ENCODE measurements at regions not wholly inside any gene's neighbourhood (a gene's known extent, or its start where the extent isn't known, plus 50 kb on each side); places are given as distances from the start of the nearest gene placed in this dataset.

DNA sequence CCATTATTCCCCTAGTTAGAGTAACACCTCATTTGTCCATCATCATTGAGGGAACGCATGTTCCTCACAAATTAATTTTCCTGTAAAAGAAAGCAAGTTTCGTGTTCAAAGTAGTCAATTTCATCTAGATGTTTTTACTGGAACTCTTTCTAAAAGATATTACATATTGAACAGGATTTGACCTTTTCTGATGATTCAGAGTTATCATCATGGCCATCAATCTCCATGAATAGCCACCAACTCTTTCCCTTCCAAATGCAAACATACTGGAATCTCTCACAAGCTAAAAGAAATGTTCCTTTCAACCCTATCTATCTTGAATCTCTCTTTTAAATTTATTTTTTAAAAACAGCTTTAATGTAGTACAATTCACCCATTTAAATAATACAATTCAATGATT, 263.1 kb upstream of the FAR2 start:
- no peak for TF ChIP-seq CTCF (IDR thresholded peaks at IDR 0.05)
- no peak for DNase-seq

DNA sequence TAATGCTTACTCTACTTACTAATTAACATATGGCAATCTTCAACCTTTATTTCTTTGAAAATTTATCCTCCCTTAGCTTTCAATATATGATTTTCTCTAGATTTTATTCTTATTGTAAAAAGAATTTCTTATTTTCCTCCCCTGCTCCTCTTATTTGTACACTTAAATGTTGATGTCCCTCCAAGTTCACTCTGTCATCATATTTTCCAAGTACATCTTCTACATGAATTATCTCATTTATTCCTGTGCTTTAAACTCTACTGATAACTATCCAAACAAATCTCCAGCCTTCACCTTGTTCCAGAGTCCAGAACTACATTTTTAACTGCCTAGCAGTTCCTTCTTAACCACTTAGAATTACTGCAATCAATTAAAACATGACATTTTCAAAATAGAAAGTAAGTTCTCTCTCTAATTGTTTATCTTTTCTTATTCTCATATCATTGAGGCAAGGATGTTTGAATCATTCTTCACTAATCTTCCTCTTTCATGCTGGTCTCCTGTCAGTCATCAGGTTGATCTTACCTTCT, 261.6 kb upstream of the FAR2 start:
- DNase-seq: no peak
- Histone ChIP-seq H3K36me3 (ENCODE audit: low read depth) (no peaks in the 10 kb centered on the region), H3K9me3 (no peaks in the 10 kb centered on the region), H3K4me3 (no peak overlapping the region), H3K4me1 (ENCODE audit: low read depth) (no peaks in the 10 kb centered on the region)
- ATAC-seq: no peak
- TF ChIP-seq CTCF (IDR thresholded peaks at IDR 0.05): no peak
- intact Hi-C loops (cut with DNase I, micrococcal nuclease): no loop called here

More for the DNA sequence above, 263.1 kb upstream of the FAR2 start:
- H3K4me1 ChIP-seq (ENCODE audit: low read depth): no peaks in the 10 kb centered on the region
- no peaks in the 10 kb centered on the region for H3K36me3 ChIP-seq (ENCODE audit: low read depth)
- no peak for ATAC-seq
- H3K4me3 ChIP-seq: no peak overlapping the region
- H3K9me3 ChIP-seq: no peaks in the 10 kb centered on the region
- intact Hi-C loops (cut with DNase I, micrococcal nuclease): no loop called here

- intact Hi-C loops (cut with DNase I, micrococcal nuclease): no loop called here
- ATAC-seq (no peak), DNase-seq (no peak)
- H3K9me3 ChIP-seq: no peaks in the 10 kb centered on the region
- no peaks in the 10 kb centered on the region for H3K4me1 ChIP-seq (ENCODE audit: low read depth)
- no peaks in the 10 kb centered on the region for H3K36me3 ChIP-seq (ENCODE audit: low read depth)
- no peak overlapping the region for H3K4me3 ChIP-seq
- TF ChIP-seq CTCF (IDR thresholded peaks at IDR 0.05): no peak
Observed at GRCh38 chr12:28890664-28891063, 258.4 kb upstream of the FAR2 start.

DNA sequence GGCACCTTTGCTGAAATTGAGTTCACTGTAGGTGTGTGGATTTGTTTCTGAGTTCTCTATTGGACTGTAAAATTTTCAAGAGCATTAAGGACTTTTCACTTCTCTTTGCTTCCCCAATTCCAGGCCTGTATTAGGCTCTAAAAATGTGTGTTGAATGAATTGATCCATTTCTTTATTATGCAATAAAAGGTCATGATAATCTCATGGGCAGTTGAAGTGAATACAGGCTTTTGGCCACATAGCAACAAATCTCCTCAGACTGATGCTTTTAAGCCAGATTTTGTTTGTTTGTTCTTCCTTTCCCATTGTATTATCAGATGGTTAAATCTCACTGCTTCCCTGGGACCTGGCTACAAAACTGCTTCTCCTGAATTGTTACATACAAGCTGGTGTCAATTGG, 258.0 kb upstream of the FAR2 start:
- TF ChIP-seq CTCF (IDR thresholded peaks at IDR 0.05): no peak
- no peaks in the 10 kb centered on the region for H3K9me3 ChIP-seq
- no peaks in the 10 kb centered on the region for H3K36me3 ChIP-seq (ENCODE audit: low read depth)
- H3K4me1 ChIP-seq (ENCODE audit: low read depth): no peaks in the 10 kb centered on the region
- ATAC-seq (no peak), DNase-seq (no peak)
- no peak overlapping the region for H3K4me3 ChIP-seq
- intact Hi-C loops (cut with DNase I, micrococcal nuclease): no loop called here

- Histone ChIP-seq H3K9me3 (no peaks in the 10 kb centered on the region), H3K4me1 (ENCODE audit: low read depth) (no peaks in the 10 kb centered on the region), H3K36me3 (ENCODE audit: low read depth) (no peaks in the 10 kb centered on the region), H3K4me3 (no peak overlapping the region)
- no peak for ATAC-seq
- DNase-seq: no peak
- no peak for TF ChIP-seq CTCF (IDR thresholded peaks at IDR 0.05)
- intact Hi-C loops (cut with DNase I, micrococcal nuclease): no loop called here
Observed at GRCh38 chr12:28893365-28893764, 255.7 kb upstream of the FAR2 start.

DNA sequence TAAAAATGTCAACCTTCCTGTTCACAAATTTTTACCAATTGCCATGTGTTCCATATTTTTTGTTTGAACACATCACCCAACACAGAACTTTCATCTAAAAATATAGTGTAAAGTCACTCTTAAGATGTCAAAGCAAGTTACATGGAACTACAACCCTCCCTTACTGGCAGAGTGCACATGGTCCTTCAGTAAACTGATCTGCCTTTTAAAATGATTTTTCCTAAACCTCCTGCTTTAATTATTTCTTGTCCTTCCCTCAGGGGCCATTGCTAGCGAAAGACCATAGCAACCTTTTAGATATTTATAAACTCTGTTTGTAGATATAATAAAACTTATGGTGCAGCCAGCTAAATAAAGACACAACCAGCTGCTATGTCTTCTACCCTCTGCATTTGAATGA, 255.2 kb upstream of the FAR2 start:
- Histone ChIP-seq H3K9me3 (no peaks in the 10 kb centered on the region), H3K4me1 (ENCODE audit: low read depth) (no peaks in the 10 kb centered on the region), H3K4me3 (no peak overlapping the region), H3K36me3 (ENCODE audit: low read depth) (no peaks in the 10 kb centered on the region)
- TF ChIP-seq CTCF (IDR thresholded peaks at IDR 0.05): no peak
- no peak for ATAC-seq
- no peak for DNase-seq
- intact Hi-C loops (cut with DNase I, micrococcal nuclease): no loop called here

All from mucosa of descending colon (tissue), 3 donors.